HEK293 (cell line): ENCODE measurements at regions not wholly inside any gene's neighbourhood (a gene's known extent, or its start where the extent isn't known, plus 50 kb on each side); places are given as distances from the start of the nearest gene placed in this dataset.

ENCODE experiments used
- GLIS1 ChIP-seq: fragments of 450-650 bp; formaldehyde crosslinking; IDR thresholded peaks from 2 replicates; pipeline ENCODE4 v1.5.1; 2016; ENCODE audit warnings: missing biosample characterization, missing genetic modification characterization
- KLF16 ChIP-seq: fragments of 450-650 bp; formaldehyde crosslinking; IDR thresholded peaks from 2 replicates; pipeline ENCODE4 v1.5.1; 2017; ENCODE audit warnings: missing biosample characterization, missing genetic modification characterization
- ZNF140 ChIP-seq: fragments of 450-650 bp; formaldehyde crosslinking; IDR thresholded peaks from 2 replicates; pipeline ENCODE4 v1.5.1; 2016; ENCODE audit warnings: missing biosample characterization, missing genetic modification characterization
- ZNF274 ChIP-seq, 2 experiments: fragments of 200-500 bp in 1 of 2; fragments of 450-650 bp in 1 of 2; sonication (Bioruptor generic) in 1 of 2; formaldehyde crosslinking in 1 of 2; IDR thresholded peaks; 2 replicates each; pipeline versions ENCODE4 v1.5.1 to v1.6.1; 2014 to 2016; ENCODE audit warnings: borderline replicate concordance in 1 of 2, inconsistent platforms in 1 of 2, low read length in 1 of 2, missing biosample characterization in 1 of 2, missing genetic modification characterization in 1 of 2
- ZNF37A ChIP-seq: fragments of 450-650 bp; IDR thresholded peaks from 2 replicates; pipeline ENCODE4 v1.5.1; 2018; ENCODE audit warnings: missing biosample characterization, missing genetic modification characterization
- ZNF426 ChIP-seq: fragments of 450-650 bp; formaldehyde crosslinking; IDR thresholded peaks from 2 replicates; pipeline ENCODE4 v1.5.1; 2017; ENCODE audit warnings: missing biosample characterization, missing genetic modification characterization, mild to moderate bottlenecking, inconsistent platforms, moderate library complexity
- ZNF549 ChIP-seq: fragments of 450-650 bp; IDR thresholded peaks from 2 replicates; pipeline ENCODE4 v1.5.1; 2018; ENCODE audit warnings: missing biosample characterization, missing genetic modification characterization, mild to moderate bottlenecking, inconsistent platforms, moderate library complexity
- ZNF777 ChIP-seq: fragments of 450-650 bp; formaldehyde crosslinking; IDR thresholded peaks from 2 replicates; pipeline ENCODE4 v1.5.1; 2017; ENCODE audit warnings: missing biosample characterization, missing genetic modification characterization, borderline replicate concordance
- TF ChIP-seq, protein P1 (sequence below): fragments of 450-650 bp; formaldehyde crosslinking; IDR thresholded peaks from 2 replicates; pipeline ENCODE4 v1.5.1; 2016; ENCODE audit warnings: missing biosample characterization, missing genetic modification characterization
- TF ChIP-seq, protein P2 (sequence below): sonication (generic); formaldehyde crosslinking; IDR thresholded peaks from 2 replicates; pipeline ENCODE4 v1.8.1; 2022; ENCODE audit warnings: mild to moderate bottlenecking, moderate library complexity, missing genetic modification reagents
- TF ChIP-seq, protein P3 (sequence below): fragments of 450-650 bp; formaldehyde crosslinking; IDR thresholded peaks from 2 replicates; pipeline ENCODE4 v1.5.1; 2016; ENCODE audit warnings: missing biosample characterization, missing genetic modification characterization

DNA sequence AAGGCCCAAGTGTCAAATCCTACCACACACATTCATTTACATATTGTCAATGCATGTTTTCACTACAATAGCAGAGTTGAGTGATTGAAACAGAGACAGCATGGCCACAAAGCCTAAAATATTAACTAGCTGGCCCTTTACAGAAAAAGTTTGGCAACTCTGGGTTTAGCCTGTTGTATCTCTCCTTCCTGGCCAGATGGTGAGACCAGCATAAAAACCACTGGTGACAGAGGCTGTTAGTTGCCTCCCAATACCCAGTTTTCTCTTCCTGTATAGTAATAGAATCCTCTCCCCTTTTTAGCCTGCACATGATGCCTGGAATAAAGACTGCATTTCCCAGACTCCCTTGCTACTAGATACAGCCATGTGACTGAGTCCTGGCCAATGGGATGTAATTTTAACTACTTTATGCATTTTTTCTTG is 100.0 kb upstream of the TAB2 start:
- TF ChIP-seq, protein P1, sequence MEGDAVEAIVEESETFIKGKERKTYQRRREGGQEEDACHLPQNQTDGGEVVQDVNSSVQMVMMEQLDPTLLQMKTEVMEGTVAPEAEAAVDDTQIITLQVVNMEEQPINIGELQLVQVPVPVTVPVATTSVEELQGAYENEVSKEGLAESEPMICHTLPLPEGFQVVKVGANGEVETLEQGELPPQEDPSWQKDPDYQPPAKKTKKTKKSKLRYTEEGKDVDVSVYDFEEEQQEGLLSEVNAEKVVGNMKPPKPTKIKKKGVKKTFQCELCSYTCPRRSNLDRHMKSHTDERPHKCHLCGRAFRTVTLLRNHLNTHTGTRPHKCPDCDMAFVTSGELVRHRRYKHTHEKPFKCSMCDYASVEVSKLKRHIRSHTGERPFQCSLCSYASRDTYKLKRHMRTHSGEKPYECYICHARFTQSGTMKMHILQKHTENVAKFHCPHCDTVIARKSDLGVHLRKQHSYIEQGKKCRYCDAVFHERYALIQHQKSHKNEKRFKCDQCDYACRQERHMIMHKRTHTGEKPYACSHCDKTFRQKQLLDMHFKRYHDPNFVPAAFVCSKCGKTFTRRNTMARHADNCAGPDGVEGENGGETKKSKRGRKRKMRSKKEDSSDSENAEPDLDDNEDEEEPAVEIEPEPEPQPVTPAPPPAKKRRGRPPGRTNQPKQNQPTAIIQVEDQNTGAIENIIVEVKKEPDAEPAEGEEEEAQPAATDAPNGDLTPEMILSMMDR (tag by site-specific recombination) = no peak
- TF ChIP-seq ZNF426 (tag by site-specific recombination) (no peak), ZNF777 (tag by site-specific recombination) (no peak), ZNF549 (no peak), GLIS1 (tag by site-specific recombination) (no peak), ZNF37A (no peak), ZNF140 (tag by site-specific recombination) (no peak), ZNF274 (IDR thresholded peaks at IDR 0.05; ENCODE audit: low read length) (no peak), ZNF274 (tag by site-specific recombination; IDR thresholded peaks at IDR 0.05; ENCODE audit: borderline replicate concordance) (no peak), KLF16 (tag by site-specific recombination) (no peak)
- TF ChIP-seq, protein P2, sequence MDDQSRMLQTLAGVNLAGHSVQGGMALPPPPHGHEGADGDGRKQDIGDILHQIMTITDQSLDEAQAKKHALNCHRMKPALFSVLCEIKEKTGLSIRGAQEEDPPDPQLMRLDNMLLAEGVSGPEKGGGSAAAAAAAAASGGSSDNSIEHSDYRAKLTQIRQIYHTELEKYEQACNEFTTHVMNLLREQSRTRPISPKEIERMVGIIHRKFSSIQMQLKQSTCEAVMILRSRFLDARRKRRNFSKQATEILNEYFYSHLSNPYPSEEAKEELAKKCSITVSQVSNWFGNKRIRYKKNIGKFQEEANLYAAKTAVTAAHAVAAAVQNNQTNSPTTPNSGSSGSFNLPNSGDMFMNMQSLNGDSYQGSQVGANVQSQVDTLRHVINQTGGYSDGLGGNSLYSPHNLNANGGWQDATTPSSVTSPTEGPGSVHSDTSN = no peak
- TF ChIP-seq, protein P3, sequence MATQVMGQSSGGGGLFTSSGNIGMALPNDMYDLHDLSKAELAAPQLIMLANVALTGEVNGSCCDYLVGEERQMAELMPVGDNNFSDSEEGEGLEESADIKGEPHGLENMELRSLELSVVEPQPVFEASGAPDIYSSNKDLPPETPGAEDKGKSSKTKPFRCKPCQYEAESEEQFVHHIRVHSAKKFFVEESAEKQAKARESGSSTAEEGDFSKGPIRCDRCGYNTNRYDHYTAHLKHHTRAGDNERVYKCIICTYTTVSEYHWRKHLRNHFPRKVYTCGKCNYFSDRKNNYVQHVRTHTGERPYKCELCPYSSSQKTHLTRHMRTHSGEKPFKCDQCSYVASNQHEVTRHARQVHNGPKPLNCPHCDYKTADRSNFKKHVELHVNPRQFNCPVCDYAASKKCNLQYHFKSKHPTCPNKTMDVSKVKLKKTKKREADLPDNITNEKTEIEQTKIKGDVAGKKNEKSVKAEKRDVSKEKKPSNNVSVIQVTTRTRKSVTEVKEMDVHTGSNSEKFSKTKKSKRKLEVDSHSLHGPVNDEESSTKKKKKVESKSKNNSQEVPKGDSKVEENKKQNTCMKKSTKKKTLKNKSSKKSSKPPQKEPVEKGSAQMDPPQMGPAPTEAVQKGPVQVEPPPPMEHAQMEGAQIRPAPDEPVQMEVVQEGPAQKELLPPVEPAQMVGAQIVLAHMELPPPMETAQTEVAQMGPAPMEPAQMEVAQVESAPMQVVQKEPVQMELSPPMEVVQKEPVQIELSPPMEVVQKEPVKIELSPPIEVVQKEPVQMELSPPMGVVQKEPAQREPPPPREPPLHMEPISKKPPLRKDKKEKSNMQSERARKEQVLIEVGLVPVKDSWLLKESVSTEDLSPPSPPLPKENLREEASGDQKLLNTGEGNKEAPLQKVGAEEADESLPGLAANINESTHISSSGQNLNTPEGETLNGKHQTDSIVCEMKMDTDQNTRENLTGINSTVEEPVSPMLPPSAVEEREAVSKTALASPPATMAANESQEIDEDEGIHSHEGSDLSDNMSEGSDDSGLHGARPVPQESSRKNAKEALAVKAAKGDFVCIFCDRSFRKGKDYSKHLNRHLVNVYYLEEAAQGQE (tag by site-specific recombination) = no peak
